ENCODE measurements at regions not wholly inside any gene's neighbourhood (a gene's known extent, or its start where the extent isn't known, plus 50 kb on each side); places are given as distances from the start of the nearest gene placed in this dataset.

- Histone ChIP-seq H2BK120ac (ENCODE audit: low read depth, low read length) (no peak overlapping the region), H3K27me3 (ENCODE audit: insufficient read depth, low read length, poor library complexity) (no peaks in the 10 kb centered on the region), H3K4ac (ENCODE audit: low read depth, low read length) (no peak overlapping the region), H3K27ac (ENCODE audit: low read depth, low read length) (no peak overlapping the region), H3K79me1 (ENCODE audit: low read length) (no peaks in the 10 kb centered on the region), H4K5ac (ENCODE audit: low read length) (no peak overlapping the region), H2BK5ac (ENCODE audit: low read length) (no peak overlapping the region), H2AK5ac (ENCODE audit: low read length) (no peak overlapping the region), H2BK15ac (replicated peaks; ENCODE audit: low read depth) (no peak overlapping the region), H3K4me2 (ENCODE audit: low read length) (no peak overlapping the region), H3K56ac (ENCODE audit: low read length) (no peak overlapping the region), H3K36me3 (ENCODE audit: control insufficient read depth, insufficient read depth, low read length) (no peaks in the 10 kb centered on the region), H4K8ac (ENCODE audit: low read depth, low read length) (no peak overlapping the region), H3K79me2 (ENCODE audit: control insufficient read depth, insufficient read depth, low read length) (no peaks in the 10 kb centered on the region), H3K9ac (ENCODE audit: low read length) (no peak overlapping the region), H3K4me3 (ENCODE audit: low read length) (no peak overlapping the region), H3K23ac (ENCODE audit: low read length) (no peak overlapping the region), H3K4me1 (ENCODE audit: control insufficient read depth, low read depth, low read length) (no peaks in the 10 kb centered on the region), H3K18ac (ENCODE audit: low read length) (no peak overlapping the region)
- WGBS (ENCODE audit: extremely low coverage, insufficient coverage, low lambda C conversion rate), result no CpG with 5 or more reads among the region's 4 CpGs
- no peak for DNase-seq
Measured at GRCh38 chr7:49721441-49721840, 52.0 kb upstream of the VWC2 start.

All from mesendoderm (in vitro differentiated cells).